Activated CD8-positive, alpha-beta memory T cell treated with anti-CD3 and anti-CD28 coated beads, Interleukin-2, amount 50 U/mL, for 4 hours (primary cell): ENCODE measurements at regions not wholly inside any gene's neighbourhood (a gene's known extent, or its start where the extent isn't known, plus 50 kb on each side); places are given as distances from the start of the nearest gene placed in this dataset.
"Not testable (repeated sequence)": the region's sequence is repeated elsewhere in the genome, so short reads cannot be mapped to it uniquely, and the experiment has no call there.

Experiments used
- DNase-seq: peaks from one replicate; pipeline ENCODE4 v3.0.0-alpha.2; 2020

DNA sequence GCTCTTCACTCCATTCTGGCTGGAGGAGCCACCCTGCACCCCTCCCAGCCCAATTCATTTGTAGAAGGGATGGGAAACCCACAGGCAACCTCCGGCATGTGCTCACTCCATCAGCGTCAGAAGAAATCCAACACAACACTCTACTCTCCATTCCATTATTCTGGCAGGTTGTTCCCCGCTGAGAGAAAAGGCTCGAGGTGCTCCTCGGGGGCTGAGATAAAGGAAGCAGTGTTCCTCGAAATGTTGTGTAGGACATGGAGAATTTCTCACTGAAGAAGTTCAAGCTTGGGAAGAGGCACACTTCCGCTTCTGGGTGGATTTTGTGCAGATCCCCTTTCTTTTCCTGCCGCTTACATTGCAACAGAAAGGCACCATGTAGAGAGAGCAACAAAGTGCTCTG is 355.0 kb upstream of the CFAP20DC start:
- DNase-seq, result no peak

GRCh38 chr3:59404064-59404463 is 354.2 kb upstream of the CFAP20DC start:
- no peak for DNase-seq

- no peak for DNase-seq
Measured at GRCh38 chr3:59401924-59402323, 352.1 kb upstream of the CFAP20DC start.

DNA sequence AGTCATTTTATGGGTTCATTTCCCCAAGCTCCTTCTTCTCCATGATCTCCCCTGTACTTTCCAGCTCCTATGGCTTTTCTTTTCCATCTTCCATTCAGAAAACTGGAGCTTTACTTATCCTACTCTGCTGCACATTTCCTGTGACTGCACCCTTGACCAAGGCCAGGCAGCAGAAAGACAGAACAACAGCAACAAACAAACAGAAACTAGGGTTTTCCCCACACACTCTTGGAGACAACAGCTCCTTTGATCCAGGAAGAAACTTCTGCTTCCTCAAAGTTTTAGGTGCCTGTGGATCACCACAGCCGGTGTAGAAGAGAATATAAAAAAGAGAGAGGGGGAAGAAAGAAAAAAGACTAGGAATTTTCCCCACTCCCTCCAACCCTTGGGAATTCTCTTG is 342.3 kb upstream of the CFAP20DC start:
- DNase-seq, result no peak

- no peak for DNase-seq
Measured at GRCh38 chr3:59391131-59391530, 341.3 kb upstream of the CFAP20DC start.

GRCh38 chr3:59388555-59389270 is 338.9 kb upstream of the CFAP20DC start:
- no peak for DNase-seq

DNA sequence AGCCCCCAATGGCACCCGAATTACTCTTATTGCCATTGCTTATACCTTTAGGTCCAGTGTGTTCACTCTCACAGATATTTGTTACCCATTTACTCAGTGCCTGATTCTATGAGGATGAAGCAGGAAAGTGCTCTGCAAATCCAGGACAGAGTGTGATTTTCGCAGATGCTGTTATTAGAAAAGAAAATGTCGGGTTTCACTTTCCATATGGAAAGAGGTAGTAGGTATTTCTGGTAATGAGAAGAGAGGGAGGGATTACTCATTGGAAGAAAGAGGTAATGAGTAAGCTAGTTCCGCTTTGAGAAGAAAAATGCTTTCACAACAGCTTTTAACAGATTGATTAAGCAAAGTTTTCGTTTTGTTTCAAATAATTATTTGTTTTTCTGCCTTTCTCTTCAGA is 336.3 kb upstream of the CFAP20DC start:
- DNase-seq, result no peak

DNA sequence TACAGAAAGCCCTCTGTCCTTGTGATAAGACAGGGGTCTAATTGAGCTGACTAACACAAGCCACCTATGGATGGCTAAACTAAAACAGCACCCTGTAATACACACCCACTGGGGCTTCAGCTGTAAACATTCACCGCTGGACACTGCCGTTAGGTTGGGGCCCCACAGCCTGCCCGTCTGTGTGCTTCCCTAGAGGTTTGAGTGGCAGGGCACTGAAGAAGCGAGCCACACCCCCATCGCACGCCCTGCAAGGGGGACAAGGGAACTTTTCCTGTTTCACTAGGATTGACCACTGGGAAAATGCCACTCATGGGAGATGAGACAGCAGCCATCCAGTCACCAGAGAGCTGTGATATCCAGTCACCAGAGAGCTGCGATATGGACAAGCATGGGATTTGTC is 335.7 kb upstream of the CFAP20DC start:
- DNase-seq, result no peak

DNA sequence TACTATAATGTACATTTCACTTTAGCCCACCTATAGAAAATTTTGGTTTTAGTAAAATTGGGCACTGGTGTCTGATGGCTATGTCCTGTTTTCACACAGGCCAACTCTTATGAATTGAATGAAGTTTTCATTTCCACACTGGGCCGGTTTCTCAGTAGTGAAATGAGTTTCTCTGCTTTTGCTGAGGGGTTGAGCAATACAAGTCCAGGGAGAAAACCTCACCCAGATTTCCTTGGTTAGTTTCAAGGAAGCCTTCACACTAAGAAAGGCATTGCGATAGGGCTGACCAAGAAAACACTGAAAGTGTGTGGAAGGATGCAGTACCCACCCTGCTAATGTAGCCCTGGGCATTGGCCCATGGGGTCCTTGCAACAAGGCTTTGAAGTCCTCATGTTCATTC is 331.5 kb upstream of the CFAP20DC start:
- DNase-seq, result no peak

GRCh38 chr3:59380146-59380545 is 330.3 kb upstream of the CFAP20DC start:
- DNase-seq, result no peak

GRCh38 chr3:59374818-59375211 is 325.0 kb upstream of the CFAP20DC start:
- no peak for DNase-seq

GRCh38 chr3:59374091-59374817 is 324.4 kb upstream of the CFAP20DC start:
- no peak for DNase-seq

- no peak for DNase-seq
Measured at GRCh38 chr3:59372346-59372745, 322.5 kb upstream of the CFAP20DC start.

DNA sequence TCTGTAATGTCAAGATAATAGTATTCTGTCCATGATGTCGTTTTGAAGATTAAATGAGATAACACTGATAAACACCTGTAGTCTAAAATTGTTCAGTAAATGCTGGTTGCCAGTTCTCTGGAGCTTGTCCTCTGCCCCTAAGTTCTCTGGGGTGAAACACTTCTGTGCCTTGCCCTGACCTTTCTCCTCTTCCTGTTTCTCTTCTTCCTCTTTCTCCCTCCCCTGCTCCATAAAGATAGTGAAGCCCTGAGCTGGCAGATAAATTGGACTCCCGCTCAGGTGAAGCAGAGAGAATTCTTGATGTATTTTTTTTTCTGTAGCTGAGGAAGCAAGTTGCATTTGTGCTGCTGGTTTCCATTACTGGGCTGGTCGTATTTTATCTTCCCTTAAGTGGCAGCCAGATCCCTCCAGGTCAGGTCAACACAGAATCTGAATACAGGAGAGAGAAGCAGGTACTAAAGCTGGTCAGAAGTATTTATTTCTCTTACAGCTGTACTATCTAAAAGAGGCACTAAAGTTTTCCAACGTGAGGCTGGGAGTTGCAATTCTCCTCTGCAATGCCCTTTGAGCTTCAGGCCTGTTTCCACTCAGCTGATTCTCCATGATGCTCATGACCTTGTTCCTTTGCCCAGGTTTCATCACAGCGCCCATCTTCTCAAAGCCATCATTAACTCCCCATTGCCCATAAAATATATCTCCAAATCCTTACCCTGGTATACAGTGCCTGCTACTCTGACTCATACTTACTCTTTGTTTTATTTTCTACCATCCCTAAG is 319.3 kb upstream of the CFAP20DC start:
- no peak for DNase-seq

GRCh38 chr3:59367150-59367549 is 317.3 kb upstream of the CFAP20DC start:
- no peak for DNase-seq

DNA sequence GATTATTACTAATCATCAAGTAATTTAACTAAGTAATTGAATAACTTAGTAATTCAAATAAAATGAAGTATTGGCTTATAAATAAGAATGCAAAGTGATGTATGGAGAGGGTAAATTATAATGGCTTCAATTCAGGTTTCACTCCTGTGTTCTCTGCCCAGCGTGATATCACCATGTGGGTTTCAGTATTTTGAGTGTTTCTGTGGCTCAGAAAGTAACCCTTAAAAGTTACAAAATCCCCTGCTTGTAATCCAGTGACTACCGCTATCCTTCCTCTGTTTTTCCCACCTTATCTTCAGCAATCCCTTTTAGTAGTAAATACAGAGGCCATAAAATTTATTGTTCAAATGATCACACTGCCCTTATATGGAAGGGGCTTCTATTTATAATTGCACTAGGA is 316.4 kb upstream of the CFAP20DC start:
- DNase-seq, result no peak

DNA sequence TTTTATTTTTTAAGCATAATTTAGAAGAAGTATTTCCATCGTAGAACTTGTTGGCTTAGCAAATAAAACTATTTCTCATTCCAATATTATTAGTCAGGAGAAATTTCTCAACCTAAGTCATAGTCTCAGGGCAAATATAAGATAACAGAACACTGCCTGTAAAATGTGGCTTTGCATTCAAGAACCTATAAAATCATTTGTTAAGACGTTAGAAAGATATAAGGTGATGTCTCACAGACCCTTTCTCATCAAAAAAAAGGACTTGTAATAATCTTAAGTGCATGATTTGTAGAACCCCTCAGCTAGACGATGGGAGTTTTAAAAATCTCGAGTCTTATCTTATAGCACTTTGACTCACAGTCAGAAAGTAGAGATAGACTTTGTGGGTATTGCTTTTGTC is 314.7 kb upstream of the CFAP20DC start:
- no peak for DNase-seq

DNA sequence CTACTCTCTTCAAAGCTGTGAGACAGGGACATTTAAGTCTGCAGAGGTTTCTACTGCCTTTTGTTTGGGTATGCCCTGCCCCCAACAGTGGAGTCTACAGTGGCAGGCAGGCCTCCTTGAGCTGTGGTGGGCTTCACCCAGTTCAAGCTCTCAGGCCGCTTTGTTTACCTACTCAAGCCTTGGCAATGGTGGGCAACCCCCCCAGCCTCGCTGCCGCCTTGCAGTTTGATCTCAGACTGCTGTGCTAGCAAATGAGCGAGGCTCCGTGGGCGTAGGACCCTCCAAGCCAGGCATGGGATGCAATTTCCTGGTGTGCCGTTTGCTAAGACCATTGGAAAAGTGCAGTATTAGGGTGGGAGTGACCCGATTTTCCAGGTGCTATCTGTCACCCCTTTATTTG is 310.5 kb upstream of the CFAP20DC start:
- not testable (repeated sequence) for DNase-seq

DNA sequence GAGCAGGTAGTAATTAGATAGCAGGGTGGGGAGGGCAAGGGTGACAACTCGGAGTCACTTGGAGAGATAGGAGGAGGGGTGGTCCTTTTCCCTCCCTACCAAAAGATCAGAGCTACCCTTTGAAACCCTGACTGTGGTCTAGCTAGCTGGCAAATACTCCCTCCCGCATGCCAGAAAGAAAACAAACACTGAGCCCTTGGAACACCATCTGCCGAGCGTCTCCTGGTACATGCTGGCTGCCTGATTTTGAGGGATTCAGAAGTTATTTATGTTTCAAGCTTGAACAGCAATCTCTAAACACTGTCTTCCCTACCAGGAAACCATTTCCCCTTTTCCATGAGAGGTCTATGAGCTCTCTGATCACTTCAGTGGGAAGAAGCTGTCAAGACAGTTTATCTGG is 291.6 kb upstream of the CFAP20DC start:
- no peak for DNase-seq

DNA sequence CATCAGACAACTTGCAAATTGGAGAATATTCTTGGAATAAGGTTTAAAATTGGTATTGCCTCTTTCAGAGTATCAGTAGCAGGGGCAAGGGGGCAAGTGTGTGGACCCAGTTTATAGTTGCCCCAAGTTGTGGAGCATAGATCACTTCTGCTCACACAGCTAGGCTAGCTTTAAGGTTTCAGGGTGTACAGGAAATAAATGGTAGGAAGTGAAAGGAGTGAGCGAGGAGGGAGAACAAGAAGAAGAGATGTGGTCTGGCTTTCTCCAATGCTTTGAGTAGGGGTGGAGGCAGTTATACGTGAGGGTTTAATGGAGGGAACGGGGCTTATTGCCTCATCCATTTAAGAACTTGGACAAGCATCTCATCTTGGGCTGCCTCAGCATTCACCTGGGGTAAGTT is 290.0 kb upstream of the CFAP20DC start:
- DNase-seq, result no peak

- DNase-seq, result no peak
Measured at GRCh38 chr3:59338934-59339333, 289.1 kb upstream of the CFAP20DC start.

DNA sequence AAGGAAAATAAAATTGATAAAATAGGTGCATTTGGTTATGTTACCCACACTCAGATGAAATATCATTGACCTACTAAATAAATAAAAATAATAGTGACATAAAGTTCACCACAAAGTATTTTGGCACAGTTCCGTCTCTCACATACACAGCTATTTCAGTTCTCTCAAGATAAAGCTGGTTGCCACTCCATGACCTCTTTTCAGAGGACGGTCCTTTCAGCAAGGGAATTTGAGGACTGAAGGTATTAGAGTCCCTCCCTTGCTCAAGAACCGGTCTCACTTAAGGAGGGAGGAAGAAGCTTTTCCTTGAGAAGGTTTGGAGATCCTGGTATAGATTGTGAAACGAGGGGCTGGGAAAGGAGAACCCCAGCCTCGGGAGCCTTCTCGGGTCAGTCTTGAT is 285.5 kb upstream of the CFAP20DC start:
- no peak for DNase-seq

GRCh38 chr3:59334585-59334984 is 284.8 kb upstream of the CFAP20DC start:
- no peak for DNase-seq

- DNase-seq, result no peak
Measured at GRCh38 chr3:59327376-59327808, 277.6 kb upstream of the CFAP20DC start.
